HG02870 (cell line): ENCODE measurements at regions not wholly inside any gene's neighbourhood (a gene's known extent, or its start where the extent isn't known, plus 50 kb on each side); places are given as distances from the start of the nearest gene placed in this dataset.
"Not testable (repeated sequence)": the region's sequence is repeated elsewhere in the genome, so short reads cannot be mapped to it uniquely, and the experiment has no call there.

Experiments
- ATAC-seq: cut with Tn5 transposase; IDR thresholded peaks from one replicate; pipeline ENCODE4 v1.9.1; 2021; ENCODE audit warnings: mild to moderate bottlenecking, moderate library complexity; ENCODE audit not compliant: unreplicated experiment

- ATAC-seq: no peak
Observed at GRCh38 chr6:131336596-131336995, 201.3 kb downstream of the AKAP7 start.

GRCh38 chr6:131346896-131347295 is 211.6 kb downstream of the AKAP7 start:
- not testable (repeated sequence) for ATAC-seq

GRCh38 chr6:131348572-131348971 is 213.3 kb downstream of the AKAP7 start:
- no peak for ATAC-seq

GRCh38 chr6:131349199-131349598 is 213.9 kb downstream of the AKAP7 start:
- ATAC-seq: no peak

- ATAC-seq: no peak
Observed at GRCh38 chr6:131353106-131353505, 217.8 kb downstream of the AKAP7 start.

- no peak for ATAC-seq
Observed at GRCh38 chr6:131353876-131354275, 218.6 kb downstream of the AKAP7 start.

- ATAC-seq: no peak
Observed at GRCh38 chr6:131354356-131354755, 218.7 kb upstream of the ARG1 start.

- no peak for ATAC-seq
Observed at GRCh38 chr6:131356161-131356560, 216.9 kb upstream of the ARG1 start.

- no peak for ATAC-seq
Observed at GRCh38 chr6:131357501-131357900, 215.5 kb upstream of the ARG1 start.

- no peak for ATAC-seq
Observed at GRCh38 chr6:131362070-131362469, 211.0 kb upstream of the ARG1 start.

GRCh38 chr6:131362696-131363095 is 210.3 kb upstream of the ARG1 start:
- ATAC-seq: no peak

GRCh38 chr6:131363947-131364834 is 208.8 kb upstream of the ARG1 start:
- no peak for ATAC-seq

GRCh38 chr6:131366223-131366622 is 206.8 kb upstream of the ARG1 start:
- ATAC-seq: no peak

- ATAC-seq: no peak
Observed at GRCh38 chr6:131367206-131367873, 205.7 kb upstream of the ARG1 start.

GRCh38 chr6:131368198-131368911 is 204.7 kb upstream of the ARG1 start:
- peak; percentile 73 for ATAC-seq

GRCh38 chr6:131372535-131372934 is 200.5 kb upstream of the ARG1 start:
- ATAC-seq: no peak

- no peak for ATAC-seq
Observed at GRCh38 chr6:131377112-131377705, 195.8 kb upstream of the ARG1 start.

- ATAC-seq: no peak
Observed at GRCh38 chr6:131378874-131379273, 194.2 kb upstream of the ARG1 start.

- ATAC-seq: no peak
Observed at GRCh38 chr6:131379948-131380347, 193.1 kb upstream of the ARG1 start.

GRCh38 chr6:131381052-131381708 is 191.8 kb upstream of the ARG1 start:
- ATAC-seq: no peak

GRCh38 chr6:131381709-131382093 is 191.3 kb upstream of the ARG1 start:
- ATAC-seq: no peak
